ENCODE measurements at regions not wholly inside any gene's neighbourhood (a gene's known extent, or its start where the extent isn't known, plus 50 kb on each side); places are given as distances from the start of the nearest gene placed in this dataset.

GRCh38 chr6:4687989-4688947 lies 87.9 kb upstream of the CDYL start:
- DNase-seq (no peak), ATAC-seq (ENCODE audit: low read depth in 2 of 2) (no peak)
- Histone ChIP-seq H3K4me1 (ENCODE audit: control insufficient read depth, insufficient read depth, low read length, poor library complexity, severe bottlenecking) (no peaks in the 10 kb centered on the region), H3K36me3 (ENCODE audit: control insufficient read depth, insufficient read depth, low read length) (no peaks in the 10 kb centered on the region), H3K27ac (ENCODE audit: insufficient read depth, low read length, poor library complexity, severe bottlenecking) (no peak overlapping the region), H3K9me3 (ENCODE audit: control insufficient read depth in 2 of 2, low read length in 2 of 2) (peaks cover 0 to 2% of the 10 kb centered on the region in 2 experiments), H3K4me3 (ENCODE audit: low read depth, low read length) (no peak overlapping the region), H3K27me3 (ENCODE audit: control insufficient read depth, insufficient read depth, low read length) (no peaks in the 10 kb centered on the region)
- Mint-ChIP-seq H3K4me1 (no peaks in the 10 kb centered on the region), H3K9me3 (peaks cover 0 to 5% (median 0%) of the 10 kb centered on the region in 7 donors), H3K4me3 (no peak overlapping the region), H3K36me3 (no peaks in the 10 kb centered on the region), H3K27ac (no peak overlapping the region), H3K27me3 (peaks cover 19% of the 10 kb centered on the region)

- H3K27ac Mint-ChIP-seq = no peak overlapping the region
- peaks cover 0 to 6% (median 0%) of the 10 kb centered on the region in 7 donors for H3K9me3 Mint-ChIP-seq
- ATAC-seq (ENCODE audit: low read depth in 2 of 2) (no peak), DNase-seq (no peak)
- Histone ChIP-seq H3K27me3 (ENCODE audit: control insufficient read depth, insufficient read depth, low read length) (no peaks in the 10 kb centered on the region), H3K4me1 (ENCODE audit: control insufficient read depth, insufficient read depth, low read length, poor library complexity, severe bottlenecking) (no peaks in the 10 kb centered on the region), H3K27ac (ENCODE audit: insufficient read depth, low read length, poor library complexity, severe bottlenecking) (no peak overlapping the region), H3K36me3 (ENCODE audit: control insufficient read depth, insufficient read depth, low read length) (no peaks in the 10 kb centered on the region), H3K4me3 (ENCODE audit: low read depth, low read length) (no peak overlapping the region), H3K9me3 (ENCODE audit: control insufficient read depth in 2 of 2, low read length in 2 of 2) (peaks cover 0 to 2% of the 10 kb centered on the region in 2 experiments)
- H3K4me1 Mint-ChIP-seq = no peaks in the 10 kb centered on the region
- peaks cover 25% of the 10 kb centered on the region for H3K27me3 Mint-ChIP-seq
- H3K4me3 Mint-ChIP-seq = no peak overlapping the region
- H3K36me3 Mint-ChIP-seq = no peaks in the 10 kb centered on the region
Measured at GRCh38 chr6:4687656-4687988, 88.6 kb upstream of the CDYL start.

DNA sequence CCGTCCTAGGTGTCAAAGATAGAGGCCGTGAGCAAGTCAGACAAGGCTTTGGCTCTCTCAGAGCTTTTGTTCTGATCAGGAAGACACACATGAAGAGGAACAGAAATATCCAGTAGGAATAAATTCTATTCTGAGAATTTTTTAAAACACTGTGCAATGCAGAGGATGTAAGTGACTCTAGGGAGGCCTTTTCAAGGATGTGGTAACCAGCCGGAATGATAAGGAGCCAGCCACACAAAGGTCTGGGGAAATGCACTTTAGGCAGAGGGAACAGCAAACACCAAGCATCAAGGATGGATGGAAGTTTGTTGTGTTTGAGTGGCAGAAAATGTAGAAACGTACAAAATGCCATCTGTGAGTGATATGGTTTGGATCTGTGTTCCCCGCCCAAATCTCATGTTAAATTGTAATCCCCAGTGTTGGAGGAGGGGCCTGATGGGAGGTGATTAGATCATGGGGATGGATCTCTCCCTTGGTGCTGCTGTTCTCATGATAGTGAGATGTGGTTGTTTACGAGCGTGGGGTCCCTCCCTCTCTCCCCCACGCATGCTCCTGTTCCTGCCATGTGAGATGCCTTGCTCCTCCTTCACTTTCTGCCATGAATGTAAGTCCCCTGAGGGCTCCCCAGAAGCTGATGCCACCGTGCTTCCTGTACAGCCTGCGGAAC lies 93.6 kb upstream of the CDYL start:
- Histone ChIP-seq H3K4me1 (ENCODE audit: control insufficient read depth, insufficient read depth, low read length, poor library complexity, severe bottlenecking) (no peaks in the 10 kb centered on the region), H3K9me3 (ENCODE audit: control insufficient read depth in 2 of 2, low read length in 2 of 2) (no peaks in the 10 kb centered on the region), H3K27me3 (ENCODE audit: control insufficient read depth, insufficient read depth, low read length) (no peaks in the 10 kb centered on the region), H3K4me3 (ENCODE audit: low read depth, low read length) (no peak overlapping the region), H3K36me3 (ENCODE audit: control insufficient read depth, insufficient read depth, low read length) (no peaks in the 10 kb centered on the region), H3K27ac (ENCODE audit: insufficient read depth, low read length, poor library complexity, severe bottlenecking) (no peak overlapping the region)
- Mint-ChIP-seq H3K4me1 (no peaks in the 10 kb centered on the region), H3K36me3 (no peaks in the 10 kb centered on the region), H3K27me3 (peaks cover 14% of the 10 kb centered on the region), H3K4me3 (no peak overlapping the region), H3K9me3 (peaks cover 0 to 4% (median 0%) of the 10 kb centered on the region in 7 donors), H3K27ac (no peak overlapping the region)
- DNase-seq (no peak), ATAC-seq (ENCODE audit: low read depth in 2 of 2) (no peak)

DNA sequence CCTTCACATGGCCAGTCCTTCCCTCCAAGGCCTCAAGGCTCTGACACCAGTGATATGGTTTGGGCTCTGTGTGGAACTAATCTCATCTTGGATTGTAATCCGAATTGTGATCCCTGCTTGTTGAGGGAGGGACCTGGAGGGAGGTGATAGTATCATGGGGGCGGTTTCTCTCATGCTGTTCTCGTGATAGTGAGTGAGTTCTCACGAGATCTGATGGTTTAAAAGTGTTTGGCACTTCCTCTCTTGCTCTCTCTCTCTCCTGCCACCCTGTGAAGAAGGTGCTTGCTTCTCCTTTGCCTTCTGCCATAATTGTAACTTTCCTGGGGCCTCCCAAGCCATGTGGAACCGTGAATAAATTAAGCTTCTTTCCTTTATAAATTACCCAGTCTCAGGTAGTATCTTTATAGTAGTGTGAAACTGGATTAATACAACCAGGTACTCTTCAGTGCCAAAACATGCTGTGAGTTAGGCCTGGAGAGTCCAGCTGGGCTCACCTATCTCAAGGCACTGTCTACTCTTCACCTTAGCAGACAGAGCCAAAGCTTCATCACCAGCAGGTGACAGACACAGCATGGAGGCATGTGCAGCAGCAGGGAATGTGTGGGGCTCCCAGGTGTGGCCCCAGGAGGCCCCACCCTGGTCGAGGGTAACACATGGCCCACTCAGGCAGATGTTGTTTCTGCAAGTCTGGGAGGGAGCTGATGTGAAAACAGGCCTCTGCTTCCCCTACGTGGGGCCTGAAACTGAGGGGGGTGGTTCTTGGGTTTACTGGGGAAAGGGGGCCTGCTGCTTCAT lies 97.5 kb upstream of the CDYL start:
- Histone ChIP-seq H3K4me1 (ENCODE audit: control insufficient read depth, insufficient read depth, low read length, poor library complexity, severe bottlenecking) (no peaks in the 10 kb centered on the region), H3K4me3 (ENCODE audit: low read depth, low read length) (no peak overlapping the region), H3K27me3 (ENCODE audit: control insufficient read depth, insufficient read depth, low read length) (no peaks in the 10 kb centered on the region), H3K9me3 (ENCODE audit: control insufficient read depth in 2 of 2, low read length in 2 of 2) (no peaks in the 10 kb centered on the region), H3K27ac (ENCODE audit: insufficient read depth, low read length, poor library complexity, severe bottlenecking) (no peak overlapping the region), H3K36me3 (ENCODE audit: control insufficient read depth, insufficient read depth, low read length) (no peaks in the 10 kb centered on the region)
- Mint-ChIP-seq H3K9me3 (peaks cover 0 to 4% (median 0%) of the 10 kb centered on the region in 7 donors), H3K27ac (peak overlapping the region in 1 of 3 donors; percentile 56), H3K36me3 (no peaks in the 10 kb centered on the region), H3K4me3 (no peak overlapping the region), H3K4me1 (no peaks in the 10 kb centered on the region), H3K27me3 (peaks cover 18% of the 10 kb centered on the region)
- DNase-seq (no peak), ATAC-seq (ENCODE audit: low read depth in 2 of 2) (no peak)

DNA sequence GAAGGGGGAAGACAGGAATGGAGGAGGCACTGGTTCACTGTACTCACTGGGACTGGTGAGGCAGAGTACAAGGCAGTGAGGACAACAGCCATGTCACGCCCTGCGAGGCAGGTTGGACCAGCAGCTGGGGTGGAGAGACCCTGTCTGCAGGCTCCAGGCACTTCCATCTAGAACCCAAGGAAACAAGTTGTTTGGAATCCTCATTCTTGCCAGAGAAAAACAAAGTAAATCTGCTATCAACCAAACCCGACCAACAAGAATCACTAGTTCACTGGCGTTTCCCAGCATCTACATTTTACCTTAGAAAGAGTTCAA lies 98.5 kb upstream of the CDYL start:
- H3K27me3 ChIP-seq (ENCODE audit: control insufficient read depth, insufficient read depth, low read length) = no peaks in the 10 kb centered on the region
- no peak overlapping the region for H3K4me3 ChIP-seq (ENCODE audit: low read depth, low read length)
- Mint-ChIP-seq H3K4me3 (no peak overlapping the region), H3K27ac (no peak overlapping the region), H3K27me3 (peaks cover 10% of the 10 kb centered on the region), H3K9me3 (no peaks in the 10 kb centered on the region), H3K36me3 (no peaks in the 10 kb centered on the region), H3K4me1 (no peaks in the 10 kb centered on the region)
- H3K36me3 ChIP-seq (ENCODE audit: control insufficient read depth, insufficient read depth, low read length) = no peaks in the 10 kb centered on the region
- ATAC-seq (ENCODE audit: low read depth in 2 of 2) (no peak), DNase-seq (no peak)
- H3K9me3 ChIP-seq (ENCODE audit: control insufficient read depth in 2 of 2, low read length in 2 of 2) = no peaks in the 10 kb centered on the region
- H3K27ac ChIP-seq (ENCODE audit: insufficient read depth, low read length, poor library complexity, severe bottlenecking) = no peak overlapping the region
- H3K4me1 ChIP-seq (ENCODE audit: control insufficient read depth, insufficient read depth, low read length, poor library complexity, severe bottlenecking) = no peaks in the 10 kb centered on the region

GRCh38 chr6:4677011-4677750 lies 99.0 kb upstream of the CDYL start:
- Histone ChIP-seq H3K4me1 (ENCODE audit: control insufficient read depth, insufficient read depth, low read length, poor library complexity, severe bottlenecking) (no peaks in the 10 kb centered on the region), H3K4me3 (ENCODE audit: low read depth, low read length) (no peak overlapping the region), H3K9me3 (ENCODE audit: control insufficient read depth in 2 of 2, low read length in 2 of 2) (no peaks in the 10 kb centered on the region), H3K27ac (ENCODE audit: insufficient read depth, low read length, poor library complexity, severe bottlenecking) (no peak overlapping the region), H3K36me3 (ENCODE audit: control insufficient read depth, insufficient read depth, low read length) (no peaks in the 10 kb centered on the region), H3K27me3 (ENCODE audit: control insufficient read depth, insufficient read depth, low read length) (no peaks in the 10 kb centered on the region)
- H3K36me3 Mint-ChIP-seq = no peaks in the 10 kb centered on the region
- peaks cover 9% of the 10 kb centered on the region for H3K27me3 Mint-ChIP-seq
- DNase-seq = no peak
- no peak for ATAC-seq (ENCODE audit: low read depth in 2 of 2)
- no peak overlapping the region for H3K27ac Mint-ChIP-seq
- H3K4me3 Mint-ChIP-seq = no peak overlapping the region
- no peaks in the 10 kb centered on the region for H3K4me1 Mint-ChIP-seq
- H3K9me3 Mint-ChIP-seq = no peaks in the 10 kb centered on the region

DNA sequence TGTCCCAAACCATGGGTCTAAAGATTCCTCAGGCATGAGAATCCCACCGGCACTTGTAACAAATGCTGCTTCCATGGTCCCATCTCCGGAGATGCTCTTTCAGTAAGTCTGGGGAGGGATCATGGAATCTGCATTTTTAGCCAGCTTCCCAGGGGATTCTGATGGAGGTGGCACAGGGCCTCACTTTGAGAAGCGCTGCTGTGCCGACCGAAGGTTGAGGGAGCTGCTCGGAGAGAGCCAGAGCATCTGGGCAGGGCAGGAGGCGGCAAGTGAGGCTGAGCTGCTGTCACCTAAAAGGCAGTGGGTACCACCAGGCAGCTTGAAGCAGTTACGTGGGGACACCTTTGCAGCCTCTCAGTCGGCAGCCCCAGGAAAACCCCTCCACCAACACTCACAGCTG lies 100.2 kb upstream of the CDYL start:
- no peak for DNase-seq
- Histone ChIP-seq H3K4me1 (ENCODE audit: control insufficient read depth, insufficient read depth, low read length, poor library complexity, severe bottlenecking) (no peaks in the 10 kb centered on the region), H3K36me3 (ENCODE audit: control insufficient read depth, insufficient read depth, low read length) (no peaks in the 10 kb centered on the region), H3K27me3 (ENCODE audit: control insufficient read depth, insufficient read depth, low read length) (no peaks in the 10 kb centered on the region), H3K9me3 (ENCODE audit: control insufficient read depth in 2 of 2, low read length in 2 of 2) (no peaks in the 10 kb centered on the region), H3K27ac (ENCODE audit: insufficient read depth, low read length, poor library complexity, severe bottlenecking) (no peak overlapping the region), H3K4me3 (ENCODE audit: low read depth, low read length) (no peak overlapping the region)
- Mint-ChIP-seq H3K4me1 (no peaks in the 10 kb centered on the region), H3K27me3 (peaks cover 5% of the 10 kb centered on the region), H3K4me3 (no peak overlapping the region), H3K9me3 (no peaks in the 10 kb centered on the region), H3K36me3 (no peaks in the 10 kb centered on the region), H3K27ac (no peak overlapping the region)
- ATAC-seq (ENCODE audit: low read depth in 2 of 2) = no peak
